ENCODE measurements at regions not wholly inside any gene's neighbourhood (a gene's known extent, or its start where the extent isn't known, plus 50 kb on each side); places are given as distances from the start of the nearest gene placed in this dataset.

DNA sequence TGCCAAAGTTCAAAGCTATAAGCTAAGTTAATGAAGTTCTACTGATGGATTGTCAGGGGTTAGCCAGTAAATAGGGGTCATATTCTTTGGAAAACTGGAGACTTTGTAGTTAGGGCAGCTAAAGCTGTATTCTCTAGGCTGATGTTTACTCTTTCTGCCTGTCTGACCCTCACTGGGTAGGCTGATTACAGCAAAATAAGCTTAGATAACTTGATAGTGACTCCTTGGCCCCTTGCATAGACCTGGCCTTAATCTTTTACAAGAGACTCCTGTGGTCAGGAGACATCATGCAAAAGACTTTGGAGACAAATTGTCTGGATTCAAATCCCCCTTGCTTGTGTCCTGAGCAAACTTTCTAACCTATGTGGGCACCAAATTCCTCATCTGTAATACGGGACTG is 314.4 kb upstream of the MSX2 start:
- no peaks in the 10 kb centered on the region for H3K36me3 ChIP-seq
- H3K27ac ChIP-seq, result no peak overlapping the region
- H3K9me3 ChIP-seq, result no peaks in the 10 kb centered on the region
- intact Hi-C loops (cut with DNase I; ENCODE audit: low total_unique reads) (no loop called here), in situ Hi-C loops (cut with MboI; ENCODE audit: low sequenced_read_pairs in 4 of 4) (loop anchor here in 3 of 4 donors (10.0 to 25.0 kb wide), 4 partner anchors 325 to 527 kb away; no protein-coding TSS in a partner anchor)
- DNase-seq (no peak), ATAC-seq (no peak)
- H3K4me3 ChIP-seq, result no peak overlapping the region
- peaks cover 0 to 8% (median 0%) of the 10 kb centered on the region in 3 donors for H3K27me3 ChIP-seq
- no peaks in the 10 kb centered on the region for H3K4me1 ChIP-seq
- TF ChIP-seq, protein P1, sequence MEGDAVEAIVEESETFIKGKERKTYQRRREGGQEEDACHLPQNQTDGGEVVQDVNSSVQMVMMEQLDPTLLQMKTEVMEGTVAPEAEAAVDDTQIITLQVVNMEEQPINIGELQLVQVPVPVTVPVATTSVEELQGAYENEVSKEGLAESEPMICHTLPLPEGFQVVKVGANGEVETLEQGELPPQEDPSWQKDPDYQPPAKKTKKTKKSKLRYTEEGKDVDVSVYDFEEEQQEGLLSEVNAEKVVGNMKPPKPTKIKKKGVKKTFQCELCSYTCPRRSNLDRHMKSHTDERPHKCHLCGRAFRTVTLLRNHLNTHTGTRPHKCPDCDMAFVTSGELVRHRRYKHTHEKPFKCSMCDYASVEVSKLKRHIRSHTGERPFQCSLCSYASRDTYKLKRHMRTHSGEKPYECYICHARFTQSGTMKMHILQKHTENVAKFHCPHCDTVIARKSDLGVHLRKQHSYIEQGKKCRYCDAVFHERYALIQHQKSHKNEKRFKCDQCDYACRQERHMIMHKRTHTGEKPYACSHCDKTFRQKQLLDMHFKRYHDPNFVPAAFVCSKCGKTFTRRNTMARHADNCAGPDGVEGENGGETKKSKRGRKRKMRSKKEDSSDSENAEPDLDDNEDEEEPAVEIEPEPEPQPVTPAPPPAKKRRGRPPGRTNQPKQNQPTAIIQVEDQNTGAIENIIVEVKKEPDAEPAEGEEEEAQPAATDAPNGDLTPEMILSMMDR (IDR thresholded peaks at IDR 0.05 in 4 of 5, conservative IDR thresholded peaks at IDR 0.05 in 1 of 5), result no peak
- TF ChIP-seq POLR2A (IDR thresholded peaks at IDR 0.05), result no peak

DNA sequence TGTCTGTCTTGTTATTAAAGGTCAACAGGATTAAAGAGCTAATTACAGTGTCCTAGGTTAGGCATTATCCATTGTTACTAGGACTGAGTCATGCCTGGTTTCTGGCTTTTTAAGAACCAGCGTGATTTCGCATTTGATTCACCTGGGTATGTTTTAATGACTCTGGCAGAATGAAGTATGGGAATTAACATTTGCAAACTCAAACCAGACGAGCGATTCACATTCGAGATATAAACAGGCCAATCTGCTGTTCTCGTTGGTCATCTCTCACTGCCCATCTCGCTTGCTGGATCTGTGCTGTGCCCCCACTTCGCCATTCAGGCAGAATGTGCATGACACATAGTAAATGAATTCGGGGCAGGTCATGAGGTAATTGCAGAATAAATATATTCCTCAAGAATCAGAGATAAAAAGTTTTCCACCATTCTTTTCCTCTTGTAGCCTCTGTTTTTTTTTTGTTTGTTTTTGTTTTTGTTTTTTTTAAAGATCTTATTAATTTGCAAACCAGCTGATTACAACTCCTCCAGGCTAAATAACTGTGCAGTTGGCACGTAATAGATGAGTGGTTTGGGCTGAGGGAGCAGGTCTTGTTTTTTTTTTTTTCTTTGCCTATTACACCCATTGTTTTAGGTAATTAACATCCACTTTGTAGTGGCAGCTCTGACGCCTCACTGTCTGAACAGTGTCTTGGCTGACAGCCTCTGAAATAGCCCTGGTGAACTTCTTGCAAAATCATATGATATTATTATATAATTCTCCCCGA is 313.5 kb upstream of the MSX2 start:
- ATAC-seq, result no peak
- Histone ChIP-seq H3K4me3 (no peak overlapping the region), H3K9me3 (no peaks in the 10 kb centered on the region), H3K27me3 (peaks cover 0 to 8% (median 0%) of the 10 kb centered on the region in 3 donors), H3K4me1 (no peaks in the 10 kb centered on the region), H3K27ac (no peak overlapping the region), H3K36me3 (no peaks in the 10 kb centered on the region)
- in situ Hi-C loops (cut with MboI; ENCODE audit: low sequenced_read_pairs in 4 of 4), result loop anchor here in 3 of 4 donors (10.0 to 25.0 kb wide), 4 partner anchors 324 to 526 kb away; no protein-coding TSS in a partner anchor
- intact Hi-C loops (cut with DNase I; ENCODE audit: low total_unique reads), result no loop called here
- TF ChIP-seq, protein P1 (IDR thresholded peaks at IDR 0.05 in 4 of 5, conservative IDR thresholded peaks at IDR 0.05 in 1 of 5), result no peak
- TF ChIP-seq POLR2A (IDR thresholded peaks at IDR 0.05), result no peak
- DNase-seq, result no peak

DNA sequence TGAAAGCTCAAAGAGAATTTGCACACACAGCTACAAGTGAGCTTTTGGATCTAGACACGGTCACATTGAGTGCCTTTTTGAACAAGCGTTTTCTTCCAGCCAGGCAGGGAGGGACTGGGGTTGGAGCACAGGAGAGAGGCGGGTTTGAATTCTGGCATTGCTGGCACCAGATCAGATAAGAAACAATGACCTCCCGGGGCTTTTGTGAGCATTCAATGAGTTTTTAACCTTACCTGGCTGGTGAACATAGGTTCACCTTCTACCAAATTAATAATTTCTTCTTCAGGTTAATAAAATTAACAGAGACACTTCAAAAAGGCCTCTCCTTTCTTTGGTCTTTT is 312.9 kb upstream of the MSX2 start:
- Histone ChIP-seq H3K27ac (no peak overlapping the region), H3K27me3 (peaks cover 0 to 8% (median 0%) of the 10 kb centered on the region in 3 donors), H3K9me3 (no peaks in the 10 kb centered on the region), H3K4me1 (no peaks in the 10 kb centered on the region), H3K36me3 (no peaks in the 10 kb centered on the region), H3K4me3 (no peak overlapping the region)
- in situ Hi-C loops (cut with MboI; ENCODE audit: low sequenced_read_pairs in 4 of 4) (loop anchor here in 3 of 4 donors (10.0 to 25.0 kb wide), 4 partner anchors 323 to 526 kb away; no protein-coding TSS in a partner anchor), intact Hi-C loops (cut with DNase I; ENCODE audit: low total_unique reads) (no loop called here)
- TF ChIP-seq POLR2A (IDR thresholded peaks at IDR 0.05), result no peak
- TF ChIP-seq, protein P1 (IDR thresholded peaks at IDR 0.05 in 4 of 5, conservative IDR thresholded peaks at IDR 0.05 in 1 of 5), result no peak
- DNase-seq (no peak), ATAC-seq (no peak)

DNA sequence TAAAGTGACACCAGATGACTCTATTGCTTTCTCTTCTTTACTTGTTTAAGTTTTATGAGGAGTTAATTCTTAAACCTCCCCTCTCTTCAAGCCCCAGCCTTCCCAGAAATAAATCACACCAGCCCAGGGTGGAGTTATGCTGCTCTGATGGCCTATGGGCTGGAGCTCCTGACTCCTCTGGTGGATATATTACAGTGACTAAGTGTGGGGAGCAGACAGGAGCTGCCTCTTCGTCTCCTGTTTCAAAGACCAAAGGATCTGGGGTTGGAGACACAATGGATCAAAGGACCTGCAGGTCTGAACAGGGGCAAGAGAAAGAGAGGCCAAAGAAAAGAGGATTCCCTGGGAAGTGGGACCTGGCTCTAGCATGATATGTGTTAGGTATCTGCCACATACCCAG is 312.0 kb upstream of the MSX2 start:
- no peak for DNase-seq

More for the DNA sequence above, 312.0 kb upstream of the MSX2 start:
- H3K36me3 ChIP-seq, result no peaks in the 10 kb centered on the region
- intact Hi-C loops (cut with DNase I; ENCODE audit: low total_unique reads), result no loop called here
- no peaks in the 10 kb centered on the region for H3K4me1 ChIP-seq
- TF ChIP-seq, protein P1 (IDR thresholded peaks at IDR 0.05 in 4 of 5, conservative IDR thresholded peaks at IDR 0.05 in 1 of 5), result no peak
- no peak for TF ChIP-seq POLR2A (IDR thresholded peaks at IDR 0.05)
- H3K9me3 ChIP-seq, result no peaks in the 10 kb centered on the region
- no peak overlapping the region for H3K4me3 ChIP-seq
- no peak for ATAC-seq
- H3K27me3 ChIP-seq, result peaks cover 0 to 8% (median 0%) of the 10 kb centered on the region in 3 donors
- in situ Hi-C loops (cut with MboI; ENCODE audit: low sequenced_read_pairs in 4 of 4), result loop anchor here in 3 of 4 donors (10.0 to 25.0 kb wide), 4 partner anchors 322 to 525 kb away; no protein-coding TSS in a partner anchor
- H3K27ac ChIP-seq, result no peak overlapping the region

All from gastrocnemius medialis (tissue), 4 donors.